B cell (primary cell): ENCODE measurements at regions not wholly inside any gene's neighbourhood (a gene's known extent, or its start where the extent isn't known, plus 50 kb on each side); places are given as distances from the start of the nearest gene placed in this dataset.

Experiments
- ATAC-seq: fragments of 200-7000 bp; cut with Tn5 transposase; one replicate; pipeline ENCODE4 v1.10.0; 2021; ENCODE audit warnings: low read depth, mild to moderate bottlenecking, moderate number of reproducible peaks, moderate library complexity
- CTCF ChIA-PET: fragments of 350-600 bp; sonication (Branson Sonifier 250); formaldehyde crosslinking; loops from one replicate; lab custom pipeline; 2021; ENCODE audit warnings: antibody characterized with exemption, inconsistent platforms; lab: Charles Lee
- POLR2A ChIA-PET: fragments of 350-600 bp; sonication (Branson Sonifier 250); formaldehyde crosslinking; loops from one replicate; lab custom pipeline; 2021; ENCODE audit warnings: antibody characterized with exemption; lab: Charles Lee
- DNase-seq: peaks from one replicate; pipeline ENCODE4 v3.0.0; 2013
- H2AFZ ChIP-seq: 2 replicates; pipeline ENCODE4 v1.6.1; 2012; ENCODE audit warnings: mild to moderate bottlenecking, low read depth, low read length; ENCODE audit not compliant: insufficient read depth, poor library complexity, severe bottlenecking
- H3K27ac ChIP-seq, 2 donors: 1 replicate in 1 of 2; 2 replicates in 1 of 2; pipeline ENCODE4 v1.5.1; 2012 to 2013; ENCODE audit warnings: low read length in 2 of 2, mild to moderate bottlenecking in 2 of 2, moderate library complexity in 1 of 2
- H3K27me3 ChIP-seq, 4 experiments: fragments of 200-600 bp in 1 of 4; sonication (generic) in 1 of 4; replicated peaks in 1 of 4; 1 replicate in 2 of 4; 2 replicates in 2 of 4; pipeline versions ENCODE4 v1.6.1 to v1.7.0; 2013 to 2016; ENCODE audit warnings: low read length in 3 of 4, mild to moderate bottlenecking in 2 of 4, mixed read lengths in 1 of 4, moderate library complexity in 1 of 4; ENCODE audit not compliant: insufficient read depth in 4 of 4, control insufficient read depth in 3 of 4; ENCODE audit errors: control extremely low read depth in 1 of 4
- H3K36me3 ChIP-seq, 2 experiments: replicated peaks in 1 of 2; 1 replicate in 1 of 2; 2 replicates in 1 of 2; pipeline versions ENCODE4 v1.6.1 to v1.7.1; 2013; ENCODE audit warnings: low read length in 1 of 2; ENCODE audit not compliant: insufficient read depth in 2 of 2, control insufficient read depth in 1 of 2; ENCODE audit errors: control extremely low read depth in 1 of 2, extremely low read depth in 1 of 2
- H3K4me1 ChIP-seq, 2 donors: fragments of 200-600 bp in 1 of 2; sonication (generic) in 1 of 2; 1 replicate in 1 of 2; 2 replicates in 1 of 2; pipeline versions ENCODE4 v1.5.1 to v1.6.1; 2013 to 2017; ENCODE audit warnings: low read length in 2 of 2; ENCODE audit not compliant: control insufficient read depth in 2 of 2, insufficient read depth in 2 of 2
- H3K4me2 ChIP-seq: replicated peaks from 2 replicates; pipeline ENCODE3; 2012; ENCODE audit warnings: mild to moderate bottlenecking, low read depth, low read length; ENCODE audit not compliant: poor library complexity, severe bottlenecking
- H3K4me3 ChIP-seq, 5 experiments: fragments of 200-600 bp in 1 of 5; sonication (generic) in 1 of 5; 1 replicate in 3 of 5; 2 replicates in 2 of 5; pipeline versions ENCODE4 v1.5.1 to v1.7.0; 2011 to 2016; ENCODE audit warnings: low read length in 4 of 5, mild to moderate bottlenecking in 4 of 5, low read depth in 2 of 5, control low read depth in 1 of 5, moderate library complexity in 1 of 5; ENCODE audit not compliant: insufficient read depth in 1 of 5; ENCODE audit errors: control extremely low read depth in 1 of 5, extremely low read depth in 1 of 5
- H3K79me2 ChIP-seq: fragments of 200-600 bp; sonication (generic); one replicate; pipeline ENCODE4 v1.6.0; 2016; ENCODE audit warnings: low read length; ENCODE audit not compliant: control insufficient read depth, insufficient read depth
- H3K9ac ChIP-seq: fragments of 200-600 bp; sonication (generic); 2 replicates; pipeline ENCODE4 v1.6.1; 2017; ENCODE audit warnings: mild to moderate bottlenecking, low read length, moderate library complexity
- H3K9me3 ChIP-seq, 3 donors: one replicate each; pipeline versions ENCODE4 v1.6.1 to v1.7.1; 2013; ENCODE audit warnings: low read length in 2 of 3; ENCODE audit not compliant: control insufficient read depth in 2 of 3, insufficient read depth in 1 of 3; ENCODE audit errors: control extremely low read depth in 1 of 3
- H4K20me1 ChIP-seq: 2 replicates; pipeline ENCODE4 v1.6.0; 2012; ENCODE audit warnings: mild to moderate bottlenecking, low read length; ENCODE audit not compliant: insufficient read depth, control insufficient read depth, poor library complexity, severe bottlenecking
- H3K27ac Mint-ChIP-seq: one replicate; pipeline ENCODE4 v1.8.0; 2021; ENCODE audit warnings: mixed read lengths
- H3K27me3 Mint-ChIP-seq: one replicate; pipeline ENCODE4 v1.8.0; 2021; ENCODE audit warnings: mixed read lengths
- H3K4me1 Mint-ChIP-seq: one replicate; pipeline ENCODE4 v1.8.0; 2021; ENCODE audit warnings: mixed read lengths
- H3K4me3 Mint-ChIP-seq: one replicate; pipeline ENCODE4 v1.8.0; 2021; ENCODE audit warnings: mixed read lengths
- H3K9me3 Mint-ChIP-seq: one replicate; pipeline ENCODE4 v1.8.0; 2022; ENCODE audit warnings: mixed read lengths; ENCODE audit not compliant: insufficient read depth
- CTCF ChIP-seq: fragments of 200-600 bp; IDR thresholded peaks from one replicate; pipeline ENCODE4 v1.8.0; 2022; ENCODE audit warnings: antibody characterized with exemption, mild to moderate bottlenecking
- EZH2 ChIP-seq: IDR thresholded peaks from 2 replicates; pipeline ENCODE4 v1.6.1; 2012; ENCODE audit warnings: borderline replicate concordance, low read depth, mild to moderate bottlenecking, moderate library complexity, low read length; ENCODE audit not compliant: insufficient read depth, poor library complexity, severe bottlenecking
- WGBS: methylation state at CpG from one replicate; pipeline ENCODE4 v1.1.5; 2013; ENCODE audit warnings: missing lambda C conversion rate; ENCODE audit not compliant: insufficient coverage; 5-methylcytosine and 5-hydroxymethylcytosine counted together
- intact Hi-C: fragments of 100-400 bp; cut with micrococcal nuclease; formaldehyde crosslinking; loops from one replicate; pipeline ENCODE4 v1.10.0; 2022

GRCh38 chr9:23621924-23622323, 204.1 kb downstream of the ELAVL2 start:
- no peak overlapping the region for H3K9ac ChIP-seq
- no peak overlapping the region for H3K27ac ChIP-seq
- no peak overlapping the region for H2AFZ ChIP-seq
- Mint-ChIP-seq H3K27ac (no peak overlapping the region), H3K4me3 (no peak overlapping the region), H3K9me3 (no peaks in the 10 kb centered on the region), H3K27me3 (no peaks in the 10 kb centered on the region), H3K4me1 (no peaks in the 10 kb centered on the region)
- H3K27me3 ChIP-seq, result no peaks in the 10 kb centered on the region
- H3K36me3 ChIP-seq, result no peaks in the 10 kb centered on the region
- ChIA-PET POLR2A (no interaction called here), CTCF (no interaction called here)
- no peak for TF ChIP-seq CTCF
- H4K20me1 ChIP-seq, result no peaks in the 10 kb centered on the region
- H3K4me3 ChIP-seq, result no peak overlapping the region
- no peak overlapping the region for H3K4me2 ChIP-seq
- H3K9me3 ChIP-seq, result no peaks in the 10 kb centered on the region
- H3K4me1 ChIP-seq, result no peaks in the 10 kb centered on the region
- no peak for ATAC-seq
- DNase-seq, result no peak
- 100% methylated on average over 1 of the region's 3 CpGs for WGBS
- H3K79me2 ChIP-seq, result no peaks in the 10 kb centered on the region
- intact Hi-C loops, result no loop called here

DNA sequence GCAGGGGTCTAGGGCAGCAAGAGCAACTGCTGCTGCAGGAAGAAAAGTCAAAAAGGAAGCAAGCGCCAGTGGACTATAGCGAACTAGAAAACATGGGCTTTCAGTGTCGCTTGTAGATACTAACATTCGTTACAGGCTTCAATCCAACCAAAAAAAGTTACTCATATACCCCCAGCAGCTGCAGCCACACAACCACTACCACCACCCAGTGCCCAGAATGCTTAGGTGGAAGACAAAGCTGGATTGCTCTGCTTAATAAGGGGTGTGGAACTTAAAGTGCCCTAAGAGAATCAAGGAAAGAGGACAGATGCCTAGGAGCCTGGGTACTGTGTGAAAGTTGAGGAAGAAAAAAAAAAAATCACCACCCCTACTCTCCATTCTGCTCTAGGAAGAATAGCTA, 203.6 kb downstream of the ELAVL2 start:
- no peaks in the 10 kb centered on the region for H4K20me1 ChIP-seq
- H3K27me3 Mint-ChIP-seq, result no peaks in the 10 kb centered on the region
- DNase-seq (no peak), ATAC-seq (no peak)
- H3K27ac Mint-ChIP-seq, result no peak overlapping the region
- no peaks in the 10 kb centered on the region for H3K9me3 ChIP-seq
- H3K4me1 Mint-ChIP-seq, result no peaks in the 10 kb centered on the region
- H3K36me3 ChIP-seq, result no peaks in the 10 kb centered on the region
- H3K4me3 Mint-ChIP-seq, result no peak overlapping the region
- no CpG with 5 or more reads among the region's 4 CpGs for WGBS
- no peak overlapping the region for H2AFZ ChIP-seq
- TF ChIP-seq EZH2, result no peak
- TF ChIP-seq CTCF, result no peak
- CTCF ChIA-PET, result no interaction called here
- no peak overlapping the region for H3K9ac ChIP-seq
- H3K4me1 ChIP-seq, result no peaks in the 10 kb centered on the region
- intact Hi-C loops, result no loop called here
- no peak overlapping the region for H3K27ac ChIP-seq
- no peaks in the 10 kb centered on the region for H3K27me3 ChIP-seq
- H3K9me3 Mint-ChIP-seq, result no peaks in the 10 kb centered on the region
- H3K79me2 ChIP-seq, result no peaks in the 10 kb centered on the region
- POLR2A ChIA-PET, result no interaction called here
- H3K4me3 ChIP-seq, result no peak overlapping the region
- no peak overlapping the region for H3K4me2 ChIP-seq
